DMS 273 (cell line): ENCODE measurements at regions not wholly inside any gene's neighbourhood (a gene's known extent, or its start where the extent isn't known, plus 50 kb on each side); places are given as distances from the start of the nearest gene placed in this dataset.
"Not testable (repeated sequence)": the region's sequence is repeated elsewhere in the genome, so short reads cannot be mapped to it uniquely, and the experiment has no call there.

ENCODE experiments used
- DNase-seq: peaks from one replicate; lab custom pipeline; 2025; ENCODE audit not compliant: unreplicated experiment; lab: John Stamatoyannopoulos, UW

DNA sequence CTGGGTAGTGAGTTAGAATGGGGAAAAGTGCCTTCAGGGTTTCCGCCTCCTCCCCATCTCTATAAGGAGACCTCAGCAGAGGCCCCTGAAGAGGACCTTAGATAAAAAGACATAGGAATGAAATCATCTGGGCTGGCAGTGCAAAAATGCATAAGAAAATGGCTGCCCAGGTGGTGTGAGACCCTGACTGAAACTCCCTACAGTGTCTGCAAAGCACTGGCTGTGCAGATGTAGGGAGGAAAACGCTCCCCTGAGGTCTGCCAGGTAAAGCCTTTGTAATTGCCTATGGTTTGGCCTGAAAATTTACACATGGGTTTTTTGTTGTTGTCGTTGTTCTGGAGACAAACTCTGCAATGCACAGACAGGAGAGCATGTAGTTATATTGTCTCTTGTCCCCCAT, 128.1 kb upstream of the VWC2 start:
- DNase-seq: no peak

DNA sequence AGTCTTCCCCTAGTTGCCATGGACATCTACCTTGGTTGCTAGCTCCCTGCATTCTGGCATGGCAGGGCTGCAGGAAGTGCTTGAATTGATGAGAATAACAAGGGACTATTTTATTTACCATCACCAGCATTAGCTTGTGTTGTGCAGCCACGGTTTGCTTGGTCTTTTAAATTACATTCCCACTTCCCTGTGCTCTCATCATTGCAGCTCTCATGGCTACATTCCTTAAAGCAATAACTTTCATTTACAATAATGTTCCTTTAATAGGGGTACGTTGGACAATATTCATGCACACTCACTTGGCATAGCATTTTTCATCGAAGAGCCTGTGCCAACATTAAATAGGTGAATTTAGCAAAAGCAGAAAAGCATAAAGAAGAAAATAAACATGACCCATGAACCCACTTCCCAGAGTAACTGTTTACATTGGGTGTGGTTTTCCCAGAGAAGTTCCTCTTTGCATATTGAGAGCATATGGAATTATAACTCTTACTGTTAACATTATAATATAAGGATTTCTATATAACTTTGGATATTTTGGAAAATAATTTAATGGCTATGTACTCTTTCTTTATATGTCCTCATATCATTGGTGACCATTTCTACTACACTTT, 113.2 kb upstream of the VWC2 start:
- no peak for DNase-seq

DNA sequence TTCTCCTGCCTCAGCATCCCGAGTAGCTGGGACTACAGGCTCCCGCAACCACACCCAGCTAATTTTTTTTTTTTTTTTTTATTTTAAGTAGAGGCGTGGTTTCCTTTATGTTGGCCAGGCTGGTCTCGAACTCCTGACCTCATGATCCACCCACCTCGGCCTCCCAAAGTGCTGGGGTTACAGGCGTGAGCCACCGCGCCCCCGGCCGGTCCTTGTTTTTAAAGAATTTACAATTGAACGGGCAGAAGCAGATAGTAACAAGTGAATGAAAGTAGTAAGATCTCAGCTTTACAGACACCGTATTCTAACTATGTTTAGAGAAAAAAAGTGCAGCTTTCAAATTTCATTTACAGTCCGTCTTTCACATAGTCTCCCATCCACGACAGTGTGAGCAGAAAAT, 112.5 kb upstream of the VWC2 start:
- DNase-seq: no peak

DNA sequence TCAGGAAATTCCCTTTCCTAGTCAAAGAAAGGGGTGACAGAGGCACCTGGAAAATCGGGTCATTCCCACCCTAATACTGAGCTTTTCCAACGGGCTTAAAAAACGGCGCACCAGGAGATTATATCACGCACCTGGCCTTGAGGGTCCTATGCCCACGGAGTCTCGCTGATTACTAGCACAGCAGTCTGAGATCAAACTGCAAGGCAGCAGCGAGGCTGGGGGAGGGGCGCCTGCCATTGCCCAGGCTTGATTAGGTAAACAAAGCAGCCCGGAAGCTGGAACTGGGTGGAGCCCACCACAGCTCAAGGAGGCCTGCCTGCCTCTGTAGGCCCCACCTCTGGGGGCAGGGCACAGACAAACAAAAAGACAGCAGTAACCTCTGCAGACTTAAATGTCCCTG, 107.5 kb upstream of the VWC2 start:
- DNase-seq: not testable (repeated sequence)

DNA sequence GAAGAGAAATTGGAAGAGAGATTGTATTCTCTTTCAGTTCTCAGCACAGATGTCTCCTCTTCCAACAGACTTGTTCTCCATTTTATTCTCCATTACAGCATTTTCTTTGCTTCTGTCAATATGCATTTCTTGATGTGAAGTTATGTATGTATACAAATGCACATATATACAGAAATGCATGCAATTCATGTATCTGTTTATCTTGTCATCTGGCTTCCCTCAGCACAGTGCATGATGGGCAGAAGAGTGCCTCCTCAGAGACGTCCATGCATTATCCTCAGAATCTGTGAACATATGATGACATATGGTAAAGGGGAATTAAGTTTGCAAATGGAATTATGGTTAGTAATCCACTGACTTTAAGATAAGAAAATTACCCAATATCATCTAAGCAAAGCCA, 106.7 kb upstream of the VWC2 start:
- DNase-seq: no peak

DNA sequence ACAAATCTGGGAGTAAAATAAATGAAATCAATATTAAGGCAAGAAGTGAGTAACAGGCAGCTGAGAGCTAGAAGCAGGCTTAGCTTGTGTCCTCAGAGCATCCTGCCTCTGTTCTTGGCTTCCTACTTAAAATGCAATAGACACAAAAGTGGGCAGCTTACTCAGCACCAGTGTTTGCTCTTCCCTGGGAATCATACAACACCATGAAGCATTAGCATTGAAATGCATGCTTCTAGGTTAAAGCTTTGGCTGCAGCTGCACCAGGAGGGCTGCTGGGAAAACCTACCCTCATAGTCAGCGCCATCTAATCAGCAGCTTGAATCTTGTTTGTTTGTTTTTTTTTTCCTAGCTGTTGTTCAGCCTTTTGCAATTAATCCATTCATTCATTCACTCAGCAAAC, 104.2 kb upstream of the VWC2 start:
- no peak for DNase-seq

DNA sequence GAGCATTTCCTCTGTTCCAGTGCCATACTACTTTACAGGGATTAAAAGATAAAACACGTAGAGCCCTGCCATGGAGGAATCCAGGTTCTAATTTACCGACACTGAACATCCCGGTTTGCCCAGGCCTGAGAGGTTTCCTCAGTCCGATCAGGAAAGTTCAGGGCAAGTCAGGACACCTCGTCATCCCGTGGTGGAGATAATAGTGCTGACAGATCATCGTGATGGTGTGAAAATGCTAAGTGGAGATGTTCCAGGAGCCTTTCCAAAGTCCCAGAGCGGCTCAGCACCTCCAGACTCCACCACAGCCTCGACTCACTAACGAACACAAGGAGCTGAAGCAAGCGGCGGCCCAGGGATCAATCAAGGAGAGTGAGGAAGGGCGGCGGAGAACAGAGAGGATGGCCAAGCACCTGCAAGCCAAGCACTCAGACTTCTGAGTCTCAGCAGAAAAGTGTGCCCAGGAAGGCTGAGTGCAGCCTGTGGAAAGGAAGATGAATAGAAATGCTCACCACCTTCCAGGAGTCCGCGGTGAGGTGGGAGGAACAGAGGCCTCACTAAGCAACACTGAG, 103.7 kb upstream of the VWC2 start:
- no peak for DNase-seq

DNA sequence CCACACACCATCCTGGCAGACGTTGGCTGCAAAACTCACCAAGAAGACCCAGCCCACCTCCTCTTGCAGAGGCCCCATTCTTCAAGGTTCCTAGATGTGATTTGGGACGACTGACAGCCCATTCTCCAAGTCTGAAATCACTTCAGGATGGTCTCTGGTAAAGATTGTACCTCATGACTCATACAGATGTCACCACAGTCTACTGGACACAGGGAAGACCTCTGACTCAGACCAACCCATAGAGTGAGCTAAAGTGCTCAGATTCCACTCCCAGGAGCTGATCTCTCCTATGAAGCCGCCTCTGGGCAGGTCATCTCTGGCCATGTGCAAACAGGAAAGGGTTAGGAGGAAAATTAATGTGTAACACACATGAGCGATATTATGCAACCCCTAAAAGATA, 102.4 kb upstream of the VWC2 start:
- no peak for DNase-seq

DNA sequence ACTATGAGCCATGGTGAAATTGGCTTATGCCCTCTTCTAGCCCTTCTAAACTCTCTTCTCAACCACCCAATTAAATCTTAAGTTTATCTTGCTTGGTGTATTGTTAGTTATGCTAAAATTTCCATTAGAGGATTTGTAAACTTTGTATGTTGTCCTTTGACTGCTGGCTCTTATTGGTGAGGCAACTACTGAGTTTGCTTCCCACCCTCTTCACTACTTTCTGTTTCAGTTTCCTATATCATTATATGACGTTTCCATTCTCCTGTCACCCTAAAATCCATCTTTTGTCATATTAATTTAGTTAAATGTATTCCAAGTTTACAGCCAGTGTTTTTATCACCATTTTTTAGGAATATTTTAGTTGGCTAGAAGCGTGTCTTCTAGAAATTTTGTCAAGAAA, 80.9 kb upstream of the VWC2 start:
- DNase-seq: no peak

DNA sequence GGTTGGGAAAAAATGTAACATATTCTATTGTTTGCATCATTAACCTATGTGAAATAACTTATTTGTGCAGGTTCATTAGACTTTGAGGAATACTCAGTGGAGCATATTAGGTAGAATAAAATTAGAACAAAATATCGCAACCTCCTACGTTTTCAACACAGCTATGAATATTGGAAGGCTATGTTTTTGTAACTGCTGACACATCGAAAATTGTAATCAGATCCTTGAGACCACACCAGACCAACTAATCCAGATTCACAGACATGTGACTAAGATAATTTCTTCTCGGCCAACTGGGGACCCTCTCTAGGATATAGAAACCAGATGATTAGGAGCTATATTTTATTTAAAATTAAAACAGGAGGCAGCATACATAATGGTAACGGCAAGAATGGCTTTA, 77.5 kb upstream of the VWC2 start:
- DNase-seq: no peak

DNA sequence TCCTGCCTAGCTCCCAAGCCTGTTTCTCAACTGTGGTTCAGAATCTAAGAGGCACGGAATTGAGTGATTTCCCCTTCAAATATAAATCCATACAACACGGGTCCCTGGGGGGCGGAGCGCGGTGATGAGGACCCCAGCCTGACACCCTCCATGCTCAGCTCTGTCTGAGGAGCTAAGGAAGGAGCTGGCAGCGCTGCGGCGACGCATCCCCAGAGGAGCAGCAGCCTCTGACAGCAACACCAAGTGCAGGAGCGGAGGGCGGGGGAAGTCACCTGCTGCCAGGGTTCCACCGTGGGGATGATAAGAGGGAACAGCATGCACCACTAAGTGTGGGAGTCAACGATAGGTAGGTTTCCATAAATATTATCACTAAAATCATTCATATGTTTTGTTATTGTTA, 72.6 kb upstream of the VWC2 start:
- DNase-seq: no peak

DNA sequence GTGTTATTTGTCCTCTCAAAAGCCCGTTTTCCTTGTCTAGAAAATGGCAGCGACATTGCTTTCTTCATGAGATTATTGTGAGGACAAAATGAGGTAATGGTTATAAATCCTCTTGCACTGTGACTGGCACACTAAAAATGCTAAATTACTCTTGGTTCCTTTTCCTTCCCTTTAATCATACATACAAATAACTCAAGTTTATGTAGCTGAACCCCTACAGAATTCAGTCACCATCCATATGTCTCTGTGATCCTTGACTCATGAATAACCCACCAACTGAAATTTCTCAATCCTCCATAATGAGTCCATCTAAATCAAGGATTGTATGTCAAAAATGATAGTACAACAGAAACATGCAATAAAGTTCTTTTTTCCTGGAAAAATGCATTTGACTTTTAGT, 71.3 kb upstream of the VWC2 start:
- DNase-seq: no peak

DNA sequence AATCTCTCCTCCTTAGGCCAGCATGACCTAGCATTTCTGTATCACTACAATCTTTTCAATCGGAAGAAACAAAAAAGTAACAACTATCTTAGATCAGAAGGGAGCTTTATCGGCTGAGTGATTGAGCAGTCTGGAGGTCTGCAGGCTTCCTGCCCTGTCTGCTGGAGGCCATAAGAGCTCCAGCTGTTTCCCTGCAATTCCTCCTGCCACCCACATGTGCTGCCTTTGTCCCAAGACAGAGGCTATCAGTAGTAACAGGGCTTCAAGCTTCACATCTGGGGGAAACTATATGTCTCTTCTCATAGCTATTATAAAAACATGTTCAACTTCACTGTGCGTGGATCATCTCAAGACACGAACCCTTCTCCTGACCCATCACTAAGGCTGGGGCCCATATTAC, 70.1 kb upstream of the VWC2 start:
- no peak for DNase-seq

DNA sequence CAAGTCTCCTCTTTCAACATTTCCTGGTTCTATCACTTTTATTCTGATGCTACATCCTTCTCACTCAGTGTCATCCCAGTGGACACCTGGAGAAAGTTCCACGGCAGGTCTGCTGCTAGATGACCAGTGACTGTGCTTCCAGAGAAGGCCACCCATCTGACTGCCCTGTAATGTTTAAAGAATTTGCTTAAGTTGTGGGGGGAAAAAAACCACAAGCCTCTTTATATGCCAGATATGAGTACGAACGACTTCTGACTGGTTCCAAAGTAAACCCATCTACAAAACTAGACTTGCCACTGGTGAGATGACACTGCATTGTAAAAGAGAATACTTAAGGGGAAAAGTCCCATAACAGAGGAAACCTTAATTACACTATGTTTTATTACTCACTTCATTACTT, 69.6 kb upstream of the VWC2 start:
- DNase-seq: no peak

DNA sequence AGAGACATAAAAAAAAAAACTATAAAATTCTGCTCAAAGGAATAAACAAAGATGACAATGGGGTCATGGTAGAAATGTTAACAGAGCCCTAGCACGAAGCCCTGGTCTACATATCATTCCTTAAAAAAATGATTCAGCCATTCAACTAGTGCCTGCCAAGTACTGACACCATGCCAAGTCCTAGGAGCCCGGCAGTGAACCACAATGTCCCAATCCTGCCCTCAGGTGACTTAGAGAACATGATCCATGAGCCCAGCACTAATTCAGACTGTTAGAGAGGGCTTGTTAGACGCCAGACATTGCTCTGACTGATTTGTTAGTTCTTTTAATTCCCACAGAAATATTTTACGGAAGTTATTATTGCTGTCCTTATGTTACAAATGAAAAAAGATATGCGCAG, 67.3 kb upstream of the VWC2 start:
- no peak for DNase-seq

DNA sequence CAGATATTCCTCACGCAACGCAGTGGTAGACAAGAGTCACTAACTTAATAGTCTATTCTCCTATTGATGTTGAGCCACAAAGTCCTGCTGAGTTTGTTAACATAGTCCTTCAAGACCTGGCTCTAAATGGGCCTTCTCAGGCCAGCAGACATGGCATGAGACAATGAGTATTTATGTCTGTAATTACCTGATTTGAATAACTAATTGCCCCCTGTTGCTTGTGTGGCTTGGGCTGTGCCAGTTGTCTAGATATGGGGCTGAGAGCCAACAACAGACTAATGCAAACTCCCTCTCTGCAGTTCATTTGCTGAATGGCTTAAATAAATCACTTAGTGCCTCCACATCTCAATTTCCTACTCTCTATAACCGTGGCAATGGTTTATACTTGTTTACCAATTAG, 65.5 kb upstream of the VWC2 start:
- no peak for DNase-seq

DNA sequence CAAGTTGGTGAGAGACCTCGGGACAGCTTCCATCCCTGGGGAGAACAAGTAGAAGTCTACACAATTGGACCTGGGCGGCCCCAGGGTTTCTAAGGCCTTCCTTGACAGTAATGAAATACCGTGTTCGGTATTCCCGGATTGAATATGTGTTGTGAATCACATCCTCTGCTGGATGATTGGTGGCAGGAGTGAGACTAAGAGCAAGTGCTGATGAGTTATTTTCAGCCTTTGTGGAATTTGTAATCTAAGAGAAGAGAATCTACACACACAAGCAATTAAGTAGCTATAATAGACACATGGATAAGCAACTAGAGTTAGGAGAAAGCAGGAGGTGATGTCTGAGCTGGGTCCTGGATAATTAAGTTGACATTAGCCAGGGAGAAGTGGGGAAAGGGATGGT, 64.8 kb upstream of the VWC2 start:
- DNase-seq: no peak

DNA sequence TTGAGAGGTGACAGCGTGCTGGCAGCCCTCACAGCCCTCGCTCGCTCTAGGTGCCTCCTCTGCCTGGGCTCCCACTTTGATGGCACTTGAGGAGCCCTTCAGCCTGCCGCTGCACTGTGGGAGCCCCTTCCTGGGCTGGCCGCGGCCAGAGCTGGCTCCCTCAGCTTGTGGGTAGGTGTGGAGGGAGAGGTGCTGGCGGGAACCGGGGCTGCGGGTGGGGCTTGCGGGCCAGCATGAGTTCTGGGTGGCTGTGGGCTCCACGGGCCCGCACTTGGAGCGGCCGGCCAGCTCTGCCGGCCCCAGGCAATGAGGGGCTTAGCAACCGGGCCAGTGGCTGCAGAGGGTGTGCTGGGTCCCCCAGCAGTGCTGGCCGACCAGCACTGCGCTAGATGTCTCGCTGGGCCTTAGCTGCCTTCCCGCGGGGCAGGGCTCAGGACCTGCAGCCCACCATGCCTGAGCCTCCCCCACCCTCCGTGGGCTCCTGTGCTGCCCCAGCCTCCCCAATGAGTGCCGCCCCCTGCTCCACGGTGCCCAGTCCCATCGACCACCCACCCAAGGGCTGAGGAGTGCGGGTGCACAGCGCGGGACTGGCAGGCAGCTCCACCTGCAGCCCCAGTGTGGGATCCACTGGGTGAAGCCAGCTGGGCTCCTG, 62.2 kb upstream of the VWC2 start:
- not testable (repeated sequence) for DNase-seq

DNA sequence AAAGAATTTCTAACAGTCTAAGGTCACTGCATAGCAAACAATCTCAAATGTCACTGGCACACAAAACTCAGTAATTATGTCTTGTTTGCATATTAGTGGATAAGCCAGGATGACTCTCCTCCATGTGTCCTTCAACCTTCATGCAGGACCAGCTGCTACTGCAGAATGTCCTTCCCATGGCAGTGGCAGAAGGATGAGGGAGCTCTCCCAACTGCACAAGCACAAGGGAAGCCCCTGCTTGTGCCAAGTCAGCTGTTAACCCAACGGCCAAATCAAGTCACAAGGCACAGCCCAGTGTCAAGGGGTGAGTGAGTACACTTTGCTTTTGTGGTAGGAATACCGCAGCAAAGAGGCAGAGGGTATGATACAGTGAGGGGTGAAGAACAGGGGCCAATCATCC, 59.3 kb upstream of the VWC2 start:
- DNase-seq: peak; percentile 17

DNA sequence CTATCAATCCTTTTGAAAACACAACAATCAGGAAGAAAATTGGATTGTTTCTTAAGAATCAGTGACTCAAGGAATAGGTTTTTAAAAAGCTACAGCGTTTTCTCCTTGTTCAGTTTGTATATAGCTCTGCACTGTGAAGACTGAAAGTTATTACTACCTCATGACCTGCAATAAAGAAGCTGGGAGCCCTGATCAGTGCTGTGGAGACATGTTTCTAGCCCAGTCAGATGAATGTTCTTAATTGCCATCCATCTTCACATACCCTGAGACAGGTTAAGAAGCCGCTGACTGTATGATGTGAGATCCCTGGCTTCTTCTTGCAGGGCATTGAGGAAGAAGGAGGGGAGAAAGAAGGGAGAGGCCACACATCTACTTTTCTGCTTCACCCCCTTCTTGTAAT, 58.0 kb upstream of the VWC2 start:
- no peak for DNase-seq

DNA sequence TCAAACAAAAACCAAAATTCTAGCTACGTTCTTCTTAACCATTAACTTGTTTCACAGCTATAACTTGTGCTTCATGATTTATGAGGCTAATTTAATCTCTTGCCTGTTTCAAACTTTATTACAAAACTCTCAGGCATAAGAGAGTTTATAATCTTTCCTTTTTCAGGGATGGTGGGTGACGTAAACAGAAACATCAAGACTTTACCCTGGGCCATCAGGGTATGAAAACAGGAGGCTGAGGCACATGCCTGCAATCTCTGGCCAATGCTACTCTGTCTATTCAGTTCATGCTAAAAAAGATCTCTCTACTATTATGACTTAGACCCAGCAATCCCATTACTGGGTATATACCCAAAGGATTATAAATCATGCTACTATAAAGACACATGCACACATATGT, 55.9 kb upstream of the VWC2 start:
- DNase-seq: no peak

DNA sequence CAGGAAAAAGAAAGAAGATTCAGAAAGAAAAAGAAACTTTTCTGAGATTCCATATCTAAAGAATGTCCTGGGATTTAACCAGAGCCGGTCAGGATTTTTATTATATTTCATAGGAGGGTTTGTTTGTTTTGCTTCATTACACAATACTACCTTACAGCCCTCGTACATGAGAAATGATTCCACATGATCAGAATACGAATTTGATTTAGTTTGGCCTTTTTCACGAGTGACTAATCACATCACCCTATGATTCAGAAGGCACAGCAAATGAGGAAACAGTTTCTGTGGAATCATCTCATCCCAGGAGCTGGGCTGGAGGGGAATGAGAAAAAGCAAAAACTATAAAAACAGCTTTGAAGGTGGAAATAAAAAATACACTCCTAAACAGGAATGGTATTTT, 54.7 kb upstream of the VWC2 start:
- no peak for DNase-seq

DNA sequence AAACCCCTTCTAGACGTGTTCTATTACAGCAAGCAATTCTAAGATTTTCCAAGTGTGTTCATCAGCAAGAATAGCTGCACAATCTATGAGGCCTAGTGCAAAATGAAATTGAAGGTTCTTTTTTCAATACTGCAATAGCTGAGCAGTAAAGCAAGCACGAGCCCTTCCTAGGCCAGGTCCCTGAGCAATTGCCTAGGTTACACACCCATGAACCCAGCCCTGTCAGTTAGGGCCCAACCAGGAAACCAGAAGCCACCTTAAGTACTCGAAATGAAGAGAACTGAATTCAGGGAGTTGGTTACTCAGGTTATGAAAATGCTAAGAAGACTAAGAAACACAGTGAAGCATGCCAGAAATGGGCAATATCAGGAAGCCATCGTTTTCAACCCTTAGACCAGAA, 52.0 kb upstream of the VWC2 start:
- no peak for DNase-seq
